Endodermal cell (in vitro differentiated cells): ENCODE measurements at regions not wholly inside any gene's neighbourhood (a gene's known extent, or its start where the extent isn't known, plus 50 kb on each side); places are given as distances from the start of the nearest gene placed in this dataset.

ENCODE experiments used
- DNase-seq: peaks from one replicate; pipeline ENCODE4 v3.0.0-alpha.2; 2017
- H3K27ac ChIP-seq: 2 replicates; pipeline ENCODE4 v1.5.1; 2013; ENCODE audit warnings: mild to moderate bottlenecking, low read depth, low read length, moderate library complexity
- H3K27me3 ChIP-seq: 2 replicates; pipeline ENCODE4 v1.6.1; 2013; ENCODE audit warnings: mild to moderate bottlenecking, low read length, moderate library complexity; ENCODE audit not compliant: insufficient read depth, control insufficient read depth, poor library complexity, severe bottlenecking
- H3K36me3 ChIP-seq: 2 replicates; pipeline ENCODE4 v1.7.0; 2013; ENCODE audit warnings: mild to moderate bottlenecking, low read length, moderate library complexity; ENCODE audit not compliant: control insufficient read depth, insufficient read depth
- H3K4me1 ChIP-seq: one replicate; pipeline ENCODE4 v1.7.0; 2013; ENCODE audit warnings: low read length; ENCODE audit not compliant: control insufficient read depth, insufficient read depth
- H3K4me3 ChIP-seq: 2 replicates; pipeline ENCODE4 v1.5.1; 2013; ENCODE audit warnings: mild to moderate bottlenecking, low read length, moderate library complexity
- H3K9ac ChIP-seq: 2 replicates; pipeline ENCODE4 v1.6.1; 2013; ENCODE audit warnings: mild to moderate bottlenecking, low read length, moderate library complexity; ENCODE audit not compliant: poor library complexity, severe bottlenecking; ENCODE audit errors: extremely low read depth
- H3K9me3 ChIP-seq: 2 replicates; pipeline ENCODE4 v1.6.1; 2013; ENCODE audit warnings: mild to moderate bottlenecking, low read length, moderate library complexity; ENCODE audit not compliant: control insufficient read depth
- H3K27ac Mint-ChIP-seq: 2 replicates; pipeline ENCODE4 v1.8.0; 2020; ENCODE audit warnings: mixed read lengths
- H3K27me3 Mint-ChIP-seq: 2 replicates; pipeline ENCODE4 v1.8.0; 2021; ENCODE audit warnings: mild to moderate bottlenecking, mixed read lengths; ENCODE audit not compliant: insufficient read depth
- H3K36me3 Mint-ChIP-seq: 2 replicates; pipeline ENCODE4 v1.8.0; 2020; ENCODE audit warnings: low read depth, mixed read lengths
- H3K4me1 Mint-ChIP-seq: 2 replicates; pipeline ENCODE4 v1.8.0; 2020; ENCODE audit warnings: mixed read lengths
- H3K4me3 Mint-ChIP-seq: 2 replicates; pipeline ENCODE4 v1.8.0; 2020; ENCODE audit warnings: mild to moderate bottlenecking, moderate library complexity, mixed read lengths
- H3K9me3 Mint-ChIP-seq: 2 replicates; pipeline ENCODE4 v1.8.0; 2020; ENCODE audit warnings: mild to moderate bottlenecking, mixed read lengths
- CTCF ChIP-seq: fragments of 200-600 bp; sonication (generic); conservative IDR thresholded peaks from 2 replicates; pipeline ENCODE4 v1.5.0; 2021; ENCODE audit warnings: antibody characterized with exemption, mild to moderate bottlenecking
- WGBS, 2 experiments: methylation state at CpG; one replicate each; pipeline versions ENCODE4 v1.1.5 to v1.1.7; 2013; ENCODE audit warnings: missing lambda C conversion rate in 2 of 2, mixed read lengths in 1 of 2; ENCODE audit not compliant: insufficient coverage in 1 of 2, insufficient read length in 1 of 2; 5-methylcytosine and 5-hydroxymethylcytosine counted together

GRCh38 chr3:180316321-180316720 lies 279.6 kb upstream of the PEX5L start:
- Mint-ChIP-seq H3K4me3 (no peak overlapping the region), H3K36me3 (no peaks in the 10 kb centered on the region), H3K27me3 (no peaks in the 10 kb centered on the region), H3K4me1 (peaks cover 11% of the 10 kb centered on the region), H3K9me3 (no peaks in the 10 kb centered on the region), H3K27ac (no peak overlapping the region)
- H3K9ac ChIP-seq, result no peak overlapping the region
- H3K9me3 ChIP-seq, result no peaks in the 10 kb centered on the region
- peaks cover 7% of the 10 kb centered on the region for H3K4me1 ChIP-seq
- H3K27ac ChIP-seq, result no peak overlapping the region
- no peaks in the 10 kb centered on the region for H3K27me3 ChIP-seq
- H3K4me3 ChIP-seq, result no peak overlapping the region
- no peak for TF ChIP-seq CTCF
- no peaks in the 10 kb centered on the region for H3K36me3 ChIP-seq
- 83 to 94% methylated on average over 1 to 2 of the region's 2 CpGs for whole genome bisulfite sequencing, 2 experiments
- no peak for DNase-seq

GRCh38 chr3:180319461-180319860 lies 282.5 kb upstream of the TTC14 start:
- H3K9me3 ChIP-seq, result no peaks in the 10 kb centered on the region
- no peak overlapping the region for H3K4me3 Mint-ChIP-seq
- no peak overlapping the region for H3K27ac ChIP-seq
- H3K4me1 Mint-ChIP-seq, result peaks cover 15% of the 10 kb centered on the region
- H3K4me1 ChIP-seq, result peaks cover 7% of the 10 kb centered on the region
- no peaks in the 10 kb centered on the region for H3K36me3 Mint-ChIP-seq
- H3K9ac ChIP-seq, result no peak overlapping the region
- H3K27me3 Mint-ChIP-seq, result no peaks in the 10 kb centered on the region
- no peak for TF ChIP-seq CTCF
- H3K4me3 ChIP-seq, result no peak overlapping the region
- no peaks in the 10 kb centered on the region for H3K36me3 ChIP-seq
- H3K27ac Mint-ChIP-seq, result no peak overlapping the region
- H3K27me3 ChIP-seq, result no peaks in the 10 kb centered on the region
- no peak for DNase-seq
- 91 to 92% methylated on average over 1 to 2 of the region's 2 CpGs for WGBS, 2 experiments
- no peaks in the 10 kb centered on the region for H3K9me3 Mint-ChIP-seq

- Mint-ChIP-seq H3K27ac (no peak overlapping the region), H3K36me3 (no peaks in the 10 kb centered on the region), H3K4me1 (peaks cover 17% of the 10 kb centered on the region), H3K9me3 (no peaks in the 10 kb centered on the region), H3K27me3 (no peaks in the 10 kb centered on the region), H3K4me3 (no peak overlapping the region)
- no peak for TF ChIP-seq CTCF
- DNase-seq, result no peak
- no peak overlapping the region for H3K9ac ChIP-seq
- peaks cover 7% of the 10 kb centered on the region for H3K4me1 ChIP-seq
- H3K27me3 ChIP-seq, result no peaks in the 10 kb centered on the region
- no peak overlapping the region for H3K4me3 ChIP-seq
- H3K27ac ChIP-seq, result no peak overlapping the region
- 92% methylated on average over 4 of the region's 4 CpGs; no CpG with 5 or more reads in 1 of the 2 experiments for WGBS, 2 experiments
- no peaks in the 10 kb centered on the region for H3K36me3 ChIP-seq
- no peaks in the 10 kb centered on the region for H3K9me3 ChIP-seq
Observed at GRCh38 chr3:180320631-180321030, 281.3 kb upstream of the TTC14 start.
